H1 (cell line): ENCODE measurements at regions not wholly inside any gene's neighbourhood (a gene's known extent, or its start where the extent isn't known, plus 50 kb on each side); places are given as distances from the start of the nearest gene placed in this dataset.

ENCODE experiments used
- CTCF ChIA-PET: fragments of 300-600 bp; sonication (Branson Sonifier 250); formaldehyde crosslinking; loops from one replicate; lab custom pipeline; 2021; ENCODE audit not compliant: partially characterized antibody; lab: Charles Lee
- POLR2A ChIA-PET: fragments of 300-600 bp; sonication (Branson Sonifier 250); formaldehyde crosslinking; loops from one replicate; lab custom pipeline; 2021; ENCODE audit warnings: inconsistent platforms; ENCODE audit not compliant: partially characterized antibody; lab: Charles Lee
- DNase-seq, 2 experiments: peaks; one replicate each; pipeline versions ENCODE4 v3.0.0 to v3.0.0-alpha.2; 2010 to 2022; ENCODE audit warnings: low spot score in 2 of 2, low read depth in 1 of 2, mixed read lengths in 1 of 2
- FAIRE-seq: peaks from 2 replicates; lab custom pipeline; 2011; peaks lifted over from hg19 to GRCh38; lab: Jason Lieb, UNC
- H2AFZ ChIP-seq: 2 replicates; pipeline ENCODE4 v1.8.1; 2012; ENCODE audit warnings: low read length, inconsistent platforms
- H2AK5ac ChIP-seq: 2 replicates; pipeline ENCODE4 v1.6.1; 2013; ENCODE audit warnings: low read depth, low read length
- H2BK120ac ChIP-seq: replicated peaks from 2 replicates; pipeline ENCODE3; 2013; ENCODE audit warnings: low read depth, low read length, inconsistent platforms
- H2BK12ac ChIP-seq: 2 replicates; pipeline ENCODE4 v1.6.1; 2013; ENCODE audit warnings: low read depth, low read length
- H2BK15ac ChIP-seq: 2 replicates; pipeline ENCODE4 v1.6.1; 2013; ENCODE audit warnings: low read length
- H2BK20ac ChIP-seq: 2 replicates; pipeline ENCODE4 v1.6.1; 2013; ENCODE audit warnings: low read length
- H2BK5ac ChIP-seq: 2 replicates; pipeline ENCODE4 v1.6.1; 2013; ENCODE audit warnings: low read depth, low read length
- H3K14ac ChIP-seq: 2 replicates; pipeline ENCODE4 v1.6.1; 2013; ENCODE audit warnings: inconsistent platforms; ENCODE audit not compliant: insufficient read length
- H3K18ac ChIP-seq: 2 replicates; pipeline ENCODE4 v1.6.1; 2013; ENCODE audit warnings: low read length; ENCODE audit errors: extremely low read depth
- H3K23ac ChIP-seq: 2 replicates; pipeline ENCODE4 v1.6.1; 2013; ENCODE audit warnings: inconsistent platforms; ENCODE audit not compliant: insufficient read length
- H3K23me2 ChIP-seq: 2 replicates; pipeline ENCODE4 v1.6.1; 2013; ENCODE audit warnings: low read depth, low read length
- H3K27ac ChIP-seq: 2 replicates; pipeline ENCODE4 v1.6.1; 2011; ENCODE audit warnings: low read depth, low read length, inconsistent platforms
- H3K27me3 ChIP-seq, 4 experiments: replicated peaks in 1 of 4; 1 replicate in 1 of 4; 2 replicates in 3 of 4; pipeline versions ENCODE4 v1.6.1 to v1.8.1; 2011 to 2013; ENCODE audit warnings: low read length in 3 of 4, mild to moderate bottlenecking in 3 of 4, inconsistent platforms in 2 of 4, mixed read lengths in 2 of 4, moderate library complexity in 1 of 4; ENCODE audit not compliant: control insufficient read depth in 3 of 4, insufficient read depth in 3 of 4; ENCODE audit errors: extremely low read depth in 1 of 4
- H3K36me3 ChIP-seq, 4 experiments: 2 replicates each; pipeline versions ENCODE4 v1.6.1 to v1.8.1; 2011 to 2013; ENCODE audit warnings: mild to moderate bottlenecking in 4 of 4, low read length in 3 of 4, moderate library complexity in 2 of 4, control low read depth in 1 of 4, inconsistent platforms in 1 of 4; ENCODE audit not compliant: insufficient read depth in 4 of 4, control insufficient read depth in 2 of 4
- H3K4ac ChIP-seq: replicated peaks from 2 replicates; pipeline ENCODE3; 2013; ENCODE audit warnings: low read length, low read depth, mixed read lengths, inconsistent platforms; ENCODE audit not compliant: insufficient read length
- H3K4me1 ChIP-seq, 4 experiments: replicated peaks in 1 of 4; 1 replicate in 1 of 4; 2 replicates in 3 of 4; pipeline versions ENCODE4 v1.6.1 to v1.8.1; 2011 to 2013; ENCODE audit warnings: low read length in 3 of 4, inconsistent platforms in 2 of 4, mixed read lengths in 1 of 4; ENCODE audit not compliant: insufficient read depth in 4 of 4, control insufficient read depth in 3 of 4
- H3K4me2 ChIP-seq, 2 experiments: 2 replicates each; pipeline versions ENCODE4 v1.6.1 to v1.8.1; 2011 to 2013; ENCODE audit warnings: low read depth in 2 of 2, low read length in 2 of 2, control low read depth in 1 of 2, inconsistent platforms in 1 of 2, mild to moderate bottlenecking in 1 of 2; ENCODE audit not compliant: insufficient read depth in 1 of 2
- H3K4me3 ChIP-seq, 4 experiments: fragments of 200-600, 300-600 bp in 1 of 4; sonication (generic), shearing (Covaris generic), sonication (Bioruptor Twin) in 1 of 4; 2 replicates each; pipeline versions ENCODE4 v1.5.1 to v1.8.1; 2011 to 2016; ENCODE audit warnings: low read length in 4 of 4, low read depth in 3 of 4, control low read depth in 2 of 4, inconsistent platforms in 2 of 4, mild to moderate bottlenecking in 2 of 4, mixed read lengths in 1 of 4, moderate library complexity in 1 of 4; ENCODE audit not compliant: insufficient read depth in 2 of 4; ENCODE audit errors: extremely low read depth in 1 of 4
- H3K56ac ChIP-seq: replicated peaks from 2 replicates; pipeline ENCODE3; 2013; ENCODE audit warnings: low read depth, mild to moderate bottlenecking, mixed read lengths, low read length, inconsistent platforms; ENCODE audit not compliant: insufficient read length
- H3K79me1 ChIP-seq: 2 replicates; pipeline ENCODE4 v1.6.1; 2013; ENCODE audit warnings: low read depth, low read length, control low read depth
- H3K79me2 ChIP-seq, 2 experiments: 2 replicates each; pipeline versions ENCODE4 v1.6.1 to v1.8.1; 2012 to 2013; ENCODE audit warnings: low read length in 2 of 2, mild to moderate bottlenecking in 2 of 2, inconsistent platforms in 1 of 2; ENCODE audit not compliant: insufficient read depth in 2 of 2, control insufficient read depth in 1 of 2
- H3K9ac ChIP-seq, 4 experiments: replicated peaks in 1 of 4; 1 replicate in 1 of 4; 2 replicates in 3 of 4; pipeline versions ENCODE4 v1.6.1 to v1.8.1; 2011 to 2013; ENCODE audit warnings: low read depth in 3 of 4, low read length in 3 of 4, control low read depth in 2 of 4, mild to moderate bottlenecking in 2 of 4, moderate library complexity in 2 of 4, inconsistent platforms in 1 of 4; ENCODE audit errors: extremely low read depth in 1 of 4
- H3K9me3 ChIP-seq, 2 experiments: 2 replicates each; pipeline versions ENCODE4 v1.6.1 to v1.8.1; 2012 to 2013; ENCODE audit warnings: mild to moderate bottlenecking in 2 of 2, moderate library complexity in 2 of 2, control low read depth in 1 of 2, inconsistent platforms in 1 of 2, low read depth in 1 of 2, low read length in 1 of 2, mixed read lengths in 1 of 2; ENCODE audit not compliant: insufficient read depth in 2 of 2
- H4K20me1 ChIP-seq, 2 experiments: replicated peaks in 1 of 2; 2 replicates each; pipeline versions ENCODE3 to v1.8.1; 2011 to 2013; ENCODE audit warnings: inconsistent platforms in 2 of 2, low read length in 2 of 2, mild to moderate bottlenecking in 1 of 2; ENCODE audit not compliant: insufficient read depth in 2 of 2, control insufficient read depth in 1 of 2
- H4K5ac ChIP-seq: 2 replicates; pipeline ENCODE4 v1.6.1; 2013; ENCODE audit warnings: low read length, low read depth, mixed read lengths, inconsistent platforms; ENCODE audit not compliant: insufficient read length
- H4K8ac ChIP-seq: 2 replicates; pipeline ENCODE4 v1.8.0; 2013; ENCODE audit warnings: mild to moderate bottlenecking, moderate library complexity, low read length, inconsistent platforms; ENCODE audit not compliant: insufficient read depth; ENCODE audit errors: extremely low read depth
- H4K91ac ChIP-seq: replicated peaks from 2 replicates; pipeline ENCODE3; 2013; ENCODE audit warnings: low read length, mixed read lengths, inconsistent platforms; ENCODE audit not compliant: insufficient read length
- ATF2 ChIP-seq: IDR thresholded peaks from 2 replicates; pipeline ENCODE4 v1.6.1; 2012; ENCODE audit warnings: low read length, inconsistent platforms
- EZH2 ChIP-seq: fragments of 200-600 bp; sonication (generic); IDR thresholded peaks from 2 replicates; pipeline ENCODE4 v1.7.1; 2012; ENCODE audit warnings: low read depth, mild to moderate bottlenecking, moderate library complexity, low read length, inconsistent platforms; ENCODE audit not compliant: severe bottlenecking
- RFX5 ChIP-seq: IDR thresholded peaks from 2 replicates; pipeline ENCODE4 v1.6.1; 2011; ENCODE audit warnings: low read depth, low read length, improper control_type of control experiment, borderline replicate concordance
- RNF2 ChIP-seq: fragments of 200-900, 300-1000 bp; sonication (generic); IDR thresholded peaks from 2 replicates; pipeline ENCODE4 v1.7.1; 2016; ENCODE audit warnings: borderline replicate concordance, low read depth, mild to moderate bottlenecking, antibody characterized with exemption, low read length; ENCODE audit not compliant: poor library complexity, severe bottlenecking; ENCODE audit errors: missing control alignments
- SIN3A ChIP-seq, 2 experiments: IDR thresholded peaks in 1 of 2; conservative IDR thresholded peaks in 1 of 2; 2 replicates each; pipeline ENCODE4 v1.6.1; 2011 to 2012; ENCODE audit warnings: low read length in 2 of 2, improper control_type of control experiment in 1 of 2, low read depth in 1 of 2, mild to moderate bottlenecking in 1 of 2
- ZNF274 ChIP-seq: IDR thresholded peaks from 2 replicates; pipeline ENCODE4 v1.7.0; 2012; ENCODE audit warnings: low read length, borderline replicate concordance; ENCODE audit errors: extremely low read depth
- WGBS, 2 experiments: shearing (Covaris generic) in 1 of 2; methylation state at CpG; one replicate each; pipeline versions ENCODE4 v1.1.6 to v1.1.7; 2013 to 2015; ENCODE audit warnings: low lambda C conversion rate in 2 of 2, mixed read lengths in 2 of 2, inconsistent platforms in 1 of 2, low coverage in 1 of 2, missing lambda C conversion rate in 1 of 2; ENCODE audit not compliant: insufficient replicate concordance in 2 of 2, insufficient coverage in 1 of 2, insufficient read length in 1 of 2; ENCODE audit errors: extremely low coverage in 1 of 2, missing lambda C conversion rate in 1 of 2; 5-methylcytosine and 5-hydroxymethylcytosine counted together

- DNase-seq (no peak), FAIRE-seq (no peak)
- Histone ChIP-seq H3K23me2 (no peaks in the 10 kb centered on the region), H2BK5ac (no peak overlapping the region), H4K5ac (no peak overlapping the region), H4K91ac (no peak overlapping the region), H4K20me1 (no peaks in the 10 kb centered on the region), H3K23ac (no peak overlapping the region), H2BK20ac (no peak overlapping the region), H3K4me2 (no peak overlapping the region), H3K79me1 (no peaks in the 10 kb centered on the region), H3K18ac (no peak overlapping the region), H3K4me3 (no peak overlapping the region), H3K9me3 (peaks cover 26 to 56% of the 10 kb centered on the region in 2 experiments; a peak in 3 of 4 replicates), H3K14ac (no peak overlapping the region), H3K27me3 (no peaks in the 10 kb centered on the region), H3K36me3 (no peaks in the 10 kb centered on the region), H3K27ac (no peak overlapping the region), H2BK12ac (no peak overlapping the region), H3K4me1 (no peaks in the 10 kb centered on the region), H2BK120ac (no peak overlapping the region)
- POLR2A ChIA-PET: no interaction called here
- TF ChIP-seq ZNF274 (no peak), RFX5 (no peak), SIN3A (conservative IDR thresholded peaks at IDR 0.05 in 1 of 2, IDR thresholded peaks at IDR 0.05 in 1 of 2; ENCODE audit: low read depth in 1 of 2, low read length in 2 of 2) (no peak), RNF2 (no peak), ATF2 (no peak), EZH2 (no peak)
- TF ChIP-seq, all 59 proteins: peak for 0
- no peak overlapping the region for H3K4ac ChIP-seq
- CTCF ChIA-PET: no interaction called here
- no peak overlapping the region for H2AFZ ChIP-seq
- H3K56ac ChIP-seq: no peak overlapping the region
- H2AK5ac ChIP-seq: no peak overlapping the region
- 77% methylated on average over 11 of the region's 14 CpGs; no CpG with 5 or more reads in 1 of the 2 experiments for WGBS, 2 experiments
- no peak overlapping the region for H4K8ac ChIP-seq
- H2BK15ac ChIP-seq: no peak overlapping the region
- no peak overlapping the region for H3K9ac ChIP-seq
- no peaks in the 10 kb centered on the region for H3K79me2 ChIP-seq
Observed at GRCh38 chr20:29687438-29687837, 1570.0 kb upstream of the DEFB115 start.
